ENCODE measurements at regions not wholly inside any gene's neighbourhood (a gene's known extent, or its start where the extent isn't known, plus 50 kb on each side); places are given as distances from the start of the nearest gene placed in this dataset.

GRCh38 chr12:46635818-46636217, 190.0 kb downstream of the SLC38A4 start:
- CTCF ChIA-PET: no interaction called here
- H4K5ac ChIP-seq (ENCODE audit: low read depth, low read length): no peak overlapping the region

More at GRCh38 chr12:46635818-46636217, 190.0 kb downstream of the SLC38A4 start:
- Histone ChIP-seq H3K27me3 (ENCODE audit: control insufficient read depth, insufficient read depth, low read length) (no peaks in the 10 kb centered on the region), H2BK20ac (ENCODE audit: low read depth, low read length) (no peak overlapping the region), H3K18ac (ENCODE audit: low read depth, low read length) (no peak overlapping the region), H4K8ac (ENCODE audit: low read depth in 2 of 2, low read length in 2 of 2) (no peak overlapping the region), H3K9ac (ENCODE audit: low read depth, low read length) (no peak overlapping the region), H3K79me1 (ENCODE audit: low read depth in 1 of 2, low read length in 2 of 2) (no peaks in the 10 kb centered on the region), H2BK5ac (ENCODE audit: low read depth, low read length, poor library complexity, severe bottlenecking) (no peak overlapping the region), H3K27ac (ENCODE audit: insufficient read depth, low read length) (no peak overlapping the region), H4K20me1 (ENCODE audit: insufficient read depth, low read length) (no peaks in the 10 kb centered on the region), H3K23ac (ENCODE audit: low read depth, low read length) (no peak overlapping the region), H3K36me3 (ENCODE audit: control insufficient read depth, insufficient read depth, low read length) (no peaks in the 10 kb centered on the region), H3K9me1 (ENCODE audit: insufficient read depth, low read length) (0 out of 2 replicates have a peak, but pooled peaks cover 2% of the 10 kb centered on the region), H2BK15ac (ENCODE audit: low read depth, low read length) (no peak overlapping the region), H3K14ac (replicated peaks; ENCODE audit: low read depth, low read length) (no peak overlapping the region), H3K4me3 (ENCODE audit: insufficient read depth, low read depth, low read length) (no peak overlapping the region), H2AK5ac (ENCODE audit: low read depth, low read length) (no peak overlapping the region), H3K4me1 (ENCODE audit: control insufficient read depth, insufficient read depth, low read length) (peaks cover 3% of the 10 kb centered on the region), H3K56ac (ENCODE audit: extremely low read depth, insufficient read depth, low read length) (no peak overlapping the region), H3K9me3 (ENCODE audit: control insufficient read depth, insufficient read depth, low read length) (peaks cover 10% of the 10 kb centered on the region), H3K4ac (ENCODE audit: low read depth, low read length) (no peak overlapping the region), H2AFZ (replicated peaks; ENCODE audit: low read length, poor library complexity) (no peak overlapping the region), H4K91ac (ENCODE audit: insufficient read depth, low read depth, low read length) (no peak overlapping the region), H2BK120ac (ENCODE audit: low read depth, low read length) (no peak overlapping the region), H3K4me2 (ENCODE audit: low read depth, low read length) (no peak overlapping the region), H2AK9ac (replicated peaks; ENCODE audit: low read depth, low read length, poor library complexity) (no peak overlapping the region)
- ATAC-seq (ENCODE audit: low read depth) (no peak), DNase-seq (no peak)
- POLR2A ChIA-PET (ENCODE audit: unreplicated experiment): no interaction called here
- BruUV-seq (replicated peaks): no TSS peak
- in situ Hi-C loops (cut with MboI; ENCODE audit: low sequenced_read_pairs) (no loop called here), dilution Hi-C loops (cut with HindIII; ENCODE audit: low sequenced_read_pairs, unreplicated experiment) (no loop called here), intact Hi-C loops (cut with micrococcal nuclease) (no loop called here)
- TF ChIP-seq, protein P1, sequence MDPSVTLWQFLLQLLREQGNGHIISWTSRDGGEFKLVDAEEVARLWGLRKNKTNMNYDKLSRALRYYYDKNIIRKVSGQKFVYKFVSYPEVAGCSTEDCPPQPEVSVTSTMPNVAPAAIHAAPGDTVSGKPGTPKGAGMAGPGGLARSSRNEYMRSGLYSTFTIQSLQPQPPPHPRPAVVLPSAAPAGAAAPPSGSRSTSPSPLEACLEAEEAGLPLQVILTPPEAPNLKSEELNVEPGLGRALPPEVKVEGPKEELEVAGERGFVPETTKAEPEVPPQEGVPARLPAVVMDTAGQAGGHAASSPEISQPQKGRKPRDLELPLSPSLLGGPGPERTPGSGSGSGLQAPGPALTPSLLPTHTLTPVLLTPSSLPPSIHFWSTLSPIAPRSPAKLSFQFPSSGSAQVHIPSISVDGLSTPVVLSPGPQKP (IDR thresholded peaks at IDR 0.05; ENCODE audit: borderline replicate concordance, low read depth, low read length): no peak
- TF ChIP-seq MAZ (IDR thresholded peaks at IDR 0.05; ENCODE audit: borderline replicate concordance, low read depth, low read length) (no peak), RFX5 (IDR thresholded peaks at IDR 0.05; ENCODE audit: low read depth, low read length) (no peak), CHD1 (IDR thresholded peaks at IDR 0.05; ENCODE audit: low read depth, low read length) (no peak), RAD21 (IDR thresholded peaks at IDR 0.05; ENCODE audit: low read length) (no peak), BHLHE40 (IDR thresholded peaks at IDR 0.05; ENCODE audit: low read depth, low read length) (no peak), USF2 (IDR thresholded peaks at IDR 0.05; ENCODE audit: low read depth, low read length) (no peak), MAFK (IDR thresholded peaks at IDR 0.05; ENCODE audit: low read depth, low read length) (no peak), RCOR1 (IDR thresholded peaks at IDR 0.05; ENCODE audit: insufficient replicate concordance, low read length) (no peak), CEBPB (IDR thresholded peaks at IDR 0.05; ENCODE audit: low read depth, low read length) (no peak), SMC3 (IDR thresholded peaks at IDR 0.05; ENCODE audit: low read depth, low read length) (no peak)

Measured in IMR-90 (cell line).